Caco-2 (cell line): ENCODE measurements at regions not wholly inside any gene's neighbourhood (a gene's known extent, or its start where the extent isn't known, plus 50 kb on each side); places are given as distances from the start of the nearest gene placed in this dataset.

ENCODE experiments used
- BruUV-seq: library from RNA; stranded (reverse); fragments of 400-500 nt; replicated peaks from 2 replicates; lab custom pipeline; 2021; lab: Mats Ljungman, UMichigan
- CTCF ChIA-PET: fragments of 300-600 bp; sonication (Branson Sonifier 250); formaldehyde crosslinking; loops from one replicate; lab custom pipeline; 2022; ENCODE audit warnings: antibody characterized with exemption; lab: Charles Lee
- POLR2A ChIA-PET: fragments of 300-600 bp; sonication (Branson Sonifier 250); formaldehyde crosslinking; loops from one replicate; lab custom pipeline; 2022; ENCODE audit warnings: antibody characterized with exemption; lab: Charles Lee
- DNase-seq, 2 experiments: peaks; one replicate each; pipeline versions ENCODE4 v3.0.0 to v3.0.0-alpha.2; 2020 to 2022
- H3K27me3 ChIP-seq: replicated peaks from 2 replicates; pipeline ENCODE4 v1.6.0; 2011; ENCODE audit warnings: low read length; ENCODE audit not compliant: control insufficient read depth, insufficient read depth
- H3K36me3 ChIP-seq: 2 replicates; pipeline ENCODE4 v1.5.1; 2011; ENCODE audit warnings: low read length; ENCODE audit not compliant: control insufficient read depth, insufficient read depth
- H3K4me1 ChIP-seq: fragments of 250-450 bp; sonication (Bioruptor Pico); 2 replicates; pipeline ENCODE4 v1.5.1; 2020; ENCODE audit warnings: mild to moderate bottlenecking
- H3K4me3 ChIP-seq: 2 replicates; pipeline ENCODE4 v1.5.1; 2011; ENCODE audit warnings: low read depth, mild to moderate bottlenecking, control low read depth, low read length
- H3K9me3 ChIP-seq: fragments of 250-450 bp; sonication (Bioruptor Pico); 2 replicates; pipeline ENCODE4 v1.5.1; 2020; ENCODE audit warnings: mild to moderate bottlenecking, moderate library complexity
- H3K27ac Mint-ChIP-seq: one replicate; pipeline ENCODE4 v1.8.0; 2022; ENCODE audit warnings: mixed read lengths; ENCODE audit not compliant: unreplicated experiment
- H3K27me3 Mint-ChIP-seq: one replicate; pipeline ENCODE4 v1.8.0; 2022; ENCODE audit warnings: mixed read lengths; ENCODE audit not compliant: insufficient read depth, unreplicated experiment
- H3K36me3 Mint-ChIP-seq: one replicate; pipeline ENCODE4 v1.8.0; 2022; ENCODE audit warnings: mild to moderate bottlenecking, mixed read lengths; ENCODE audit not compliant: insufficient read depth, unreplicated experiment
- H3K4me1 Mint-ChIP-seq: one replicate; pipeline ENCODE4 v1.8.0; 2022; ENCODE audit warnings: low read depth, mixed read lengths; ENCODE audit not compliant: unreplicated experiment
- H3K4me3 Mint-ChIP-seq: one replicate; pipeline ENCODE4 v1.8.0; 2022; ENCODE audit warnings: mild to moderate bottlenecking, moderate library complexity, mixed read lengths; ENCODE audit not compliant: unreplicated experiment
- H3K9me3 Mint-ChIP-seq: one replicate; pipeline ENCODE4 v1.8.0; 2022; ENCODE audit warnings: mixed read lengths; ENCODE audit not compliant: unreplicated experiment
- intact Hi-C: fragments of 100-400 bp; cut with micrococcal nuclease; formaldehyde crosslinking; loops from one replicate; pipeline ENCODE4 v1.10.0; 2022; ENCODE audit not compliant: unreplicated experiment
- TF ChIP-seq, protein P1 (sequence below), 2 experiments: fragments of 200-600 bp in 1 of 2; IDR thresholded peaks; 1 replicate in 1 of 2; 2 replicates in 1 of 2; pipeline versions ENCODE4 v1.5.1 to v1.8.0; 2011 to 2022; ENCODE audit warnings: antibody characterized with exemption in 1 of 2, control low read depth in 1 of 2, inconsistent platforms in 1 of 2, low read depth in 1 of 2, low read length in 1 of 2, mild to moderate bottlenecking in 1 of 2, moderate library complexity in 1 of 2; ENCODE audit not compliant: insufficient read depth in 1 of 2, severe bottlenecking in 1 of 2, unreplicated experiment in 1 of 2

DNA sequence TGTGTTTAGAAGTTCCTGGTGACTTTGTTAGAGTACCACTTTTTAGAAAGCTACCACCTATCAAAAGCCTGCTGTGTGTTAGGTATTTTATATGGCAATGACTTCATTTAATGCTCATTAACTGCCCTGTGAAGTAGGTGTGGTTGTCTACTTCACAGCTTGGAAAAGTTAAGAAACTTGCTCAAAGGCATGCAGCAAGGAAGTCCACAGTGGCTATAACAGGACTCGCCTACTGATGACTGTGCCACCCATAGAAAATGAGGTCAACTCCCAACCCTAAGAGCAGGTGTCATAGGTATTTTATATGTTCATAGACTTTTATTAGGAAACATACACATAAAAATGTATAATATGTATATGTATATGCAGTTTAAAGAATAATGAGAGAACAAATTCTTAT lies 125.2 kb upstream of the PAX6 start:
- no peak for DNase-seq

DNA sequence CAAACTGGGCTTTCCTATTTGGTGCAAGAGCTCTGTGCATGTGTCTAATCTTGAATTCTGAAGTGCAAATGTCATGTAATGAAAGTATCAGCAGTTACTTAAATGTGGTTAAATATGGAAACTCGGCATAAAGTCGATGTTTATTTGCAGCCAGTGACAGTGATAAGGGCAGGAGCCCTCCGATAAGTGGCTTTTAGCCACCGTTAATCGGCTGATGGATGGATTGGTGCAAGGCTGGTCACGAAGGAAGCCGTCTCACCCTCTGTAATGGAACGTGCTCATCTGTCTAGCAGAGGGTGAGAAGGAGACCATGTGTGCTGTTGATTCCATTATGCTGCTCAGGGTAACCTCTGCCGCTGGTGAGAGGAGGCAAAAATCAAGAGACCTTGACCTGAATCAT lies 121.8 kb upstream of the PAX6 start:
- no peaks in the 10 kb centered on the region for H3K4me1 Mint-ChIP-seq
- ChIA-PET POLR2A (no interaction called here), CTCF (no interaction called here)
- peaks cover 19% of the 10 kb centered on the region for H3K27me3 Mint-ChIP-seq
- H3K27me3 ChIP-seq, result no peaks in the 10 kb centered on the region
- no peaks in the 10 kb centered on the region for H3K9me3 ChIP-seq
- H3K9me3 Mint-ChIP-seq, result no peaks in the 10 kb centered on the region
- no peak overlapping the region for H3K4me3 Mint-ChIP-seq
- H3K27ac Mint-ChIP-seq, result no peak overlapping the region
- TF ChIP-seq, protein P1, sequence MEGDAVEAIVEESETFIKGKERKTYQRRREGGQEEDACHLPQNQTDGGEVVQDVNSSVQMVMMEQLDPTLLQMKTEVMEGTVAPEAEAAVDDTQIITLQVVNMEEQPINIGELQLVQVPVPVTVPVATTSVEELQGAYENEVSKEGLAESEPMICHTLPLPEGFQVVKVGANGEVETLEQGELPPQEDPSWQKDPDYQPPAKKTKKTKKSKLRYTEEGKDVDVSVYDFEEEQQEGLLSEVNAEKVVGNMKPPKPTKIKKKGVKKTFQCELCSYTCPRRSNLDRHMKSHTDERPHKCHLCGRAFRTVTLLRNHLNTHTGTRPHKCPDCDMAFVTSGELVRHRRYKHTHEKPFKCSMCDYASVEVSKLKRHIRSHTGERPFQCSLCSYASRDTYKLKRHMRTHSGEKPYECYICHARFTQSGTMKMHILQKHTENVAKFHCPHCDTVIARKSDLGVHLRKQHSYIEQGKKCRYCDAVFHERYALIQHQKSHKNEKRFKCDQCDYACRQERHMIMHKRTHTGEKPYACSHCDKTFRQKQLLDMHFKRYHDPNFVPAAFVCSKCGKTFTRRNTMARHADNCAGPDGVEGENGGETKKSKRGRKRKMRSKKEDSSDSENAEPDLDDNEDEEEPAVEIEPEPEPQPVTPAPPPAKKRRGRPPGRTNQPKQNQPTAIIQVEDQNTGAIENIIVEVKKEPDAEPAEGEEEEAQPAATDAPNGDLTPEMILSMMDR (IDR thresholded peaks at IDR 0.05; ENCODE audit: insufficient read depth in 1 of 2, low read depth in 1 of 2, low read length in 1 of 2, severe bottlenecking in 1 of 2, unreplicated experiment in 1 of 2), result no peak
- no peaks in the 10 kb centered on the region for H3K4me1 ChIP-seq
- no peak for DNase-seq
- no peak overlapping the region for H3K4me3 ChIP-seq
- intact Hi-C loops, result no loop called here
- no peaks in the 10 kb centered on the region for H3K36me3 ChIP-seq
- no peaks in the 10 kb centered on the region for H3K36me3 Mint-ChIP-seq
- BruUV-seq, result no TSS peak

More for the DNA sequence above, 125.2 kb upstream of the PAX6 start:
- peaks cover 17% of the 10 kb centered on the region for H3K27me3 Mint-ChIP-seq
- BruUV-seq, result no TSS peak
- no peaks in the 10 kb centered on the region for H3K36me3 ChIP-seq
- CTCF ChIA-PET, result no interaction called here
- H3K27ac Mint-ChIP-seq, result no peak overlapping the region
- POLR2A ChIA-PET, result no interaction called here
- TF ChIP-seq, protein P1 (IDR thresholded peaks at IDR 0.05; ENCODE audit: insufficient read depth in 1 of 2, low read depth in 1 of 2, low read length in 1 of 2, severe bottlenecking in 1 of 2, unreplicated experiment in 1 of 2), result no peak
- H3K4me1 Mint-ChIP-seq, result no peaks in the 10 kb centered on the region
- H3K9me3 Mint-ChIP-seq, result no peaks in the 10 kb centered on the region
- no peaks in the 10 kb centered on the region for H3K4me1 ChIP-seq
- H3K4me3 ChIP-seq, result no peak overlapping the region
- H3K4me3 Mint-ChIP-seq, result no peak overlapping the region
- intact Hi-C loops, result no loop called here
- no peaks in the 10 kb centered on the region for H3K9me3 ChIP-seq
- no peaks in the 10 kb centered on the region for H3K36me3 Mint-ChIP-seq
- H3K27me3 ChIP-seq, result no peaks in the 10 kb centered on the region

DNA sequence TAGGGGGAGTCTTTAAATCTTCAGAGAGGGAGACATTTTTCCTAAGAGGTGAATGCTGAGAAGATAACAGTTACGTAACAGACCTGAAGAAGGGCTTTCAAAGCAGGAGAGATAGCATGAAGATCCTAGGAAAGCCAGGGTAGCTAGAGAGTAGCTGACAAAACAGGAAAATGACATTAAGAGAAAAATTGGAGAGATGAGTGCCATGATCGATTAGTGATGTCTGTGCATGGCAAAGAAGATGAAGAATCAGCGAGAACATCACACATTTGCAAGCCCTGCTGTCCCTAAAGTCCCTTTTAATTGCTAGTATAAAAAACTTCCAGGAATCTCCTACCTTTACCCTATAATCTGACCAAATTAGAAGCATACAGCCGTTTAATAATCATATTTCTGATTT lies 116.9 kb upstream of the PAX6 start:
- Mint-ChIP-seq H3K4me3 (no peak overlapping the region), H3K36me3 (no peaks in the 10 kb centered on the region), H3K4me1 (no peaks in the 10 kb centered on the region), H3K27me3 (peaks cover 23% of the 10 kb centered on the region), H3K9me3 (no peaks in the 10 kb centered on the region), H3K27ac (no peak overlapping the region)
- Histone ChIP-seq H3K36me3 (no peaks in the 10 kb centered on the region), H3K4me3 (no peak overlapping the region), H3K4me1 (no peaks in the 10 kb centered on the region), H3K27me3 (no peaks in the 10 kb centered on the region; the same call in 1 of the 2 replicates), H3K9me3 (no peaks in the 10 kb centered on the region)
- ChIA-PET POLR2A (no interaction called here), CTCF (no interaction called here)
- BruUV-seq, result no TSS peak
- intact Hi-C loops, result no loop called here
- DNase-seq, result no peak
- TF ChIP-seq, protein P1 (IDR thresholded peaks at IDR 0.05; ENCODE audit: insufficient read depth in 1 of 2, low read depth in 1 of 2, low read length in 1 of 2, severe bottlenecking in 1 of 2, unreplicated experiment in 1 of 2), result no peak
